NCI-H510A (cell line): ENCODE measurements at regions not wholly inside any gene's neighbourhood (a gene's known extent, or its start where the extent isn't known, plus 50 kb on each side); places are given as distances from the start of the nearest gene placed in this dataset.

ENCODE experiments used
- DNase-seq: peaks from one replicate; lab custom pipeline; 2025; lab: John Stamatoyannopoulos, UW

DNA sequence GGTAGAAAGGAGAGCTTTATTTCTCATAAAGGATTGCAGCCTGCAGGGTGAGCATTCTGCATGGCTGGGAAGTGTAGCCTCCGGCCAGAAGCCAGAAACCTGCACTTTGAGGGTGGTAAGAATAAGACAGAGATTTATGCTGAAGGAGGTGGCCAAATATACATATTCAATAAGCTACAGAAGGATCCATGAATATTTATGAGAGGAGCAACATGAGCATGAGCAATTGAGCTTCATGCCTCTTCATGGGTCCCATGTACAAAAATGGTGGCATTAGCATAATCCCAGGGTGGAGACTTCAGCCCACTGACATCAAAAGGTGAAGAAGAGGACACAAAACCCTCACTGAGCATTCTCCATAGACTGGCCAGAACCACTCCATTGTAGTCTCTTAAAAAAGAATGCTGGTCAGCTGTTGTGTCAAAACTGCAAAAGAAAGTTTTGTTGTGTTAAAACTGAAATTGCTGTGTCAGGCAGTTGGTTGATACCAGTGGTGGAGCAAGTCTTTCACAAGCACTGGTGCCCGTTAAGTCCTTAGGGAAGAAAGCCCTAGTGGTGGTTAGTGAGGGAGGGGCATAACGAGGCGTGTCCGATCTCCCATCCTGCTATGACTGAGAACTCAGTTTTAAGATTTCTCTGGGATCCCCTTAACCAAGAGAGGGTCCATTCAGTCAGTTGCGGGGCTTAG is 160.8 kb upstream of the MAP1B start:
- DNase-seq, result no peak

GRCh38 chr5:71948206-71948605 is 159.1 kb upstream of the MAP1B start:
- no peak for DNase-seq

- no peak for DNase-seq
Observed at GRCh38 chr5:71949772-71950171, 157.5 kb upstream of the MAP1B start.

DNA sequence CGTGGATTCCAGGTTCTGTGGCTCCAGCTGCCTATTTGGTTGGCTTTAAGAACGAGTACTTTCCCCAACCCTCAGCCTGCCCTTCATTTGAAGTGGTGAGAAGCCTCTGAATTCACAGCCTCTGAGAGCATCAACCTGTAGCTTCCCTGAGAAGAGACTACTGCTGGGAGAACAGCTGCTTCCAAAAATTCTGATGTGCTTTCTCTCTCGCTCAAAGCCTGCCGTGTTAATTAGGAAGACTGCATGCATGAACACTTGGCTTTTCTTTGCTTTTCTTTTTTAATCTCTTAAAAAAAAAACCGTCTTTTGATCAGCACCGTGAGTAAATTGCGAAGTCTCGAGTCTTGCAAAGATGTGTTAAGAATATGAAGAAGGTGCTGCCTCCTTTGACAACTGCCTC is 153.4 kb upstream of the MAP1B start:
- no peak for DNase-seq

GRCh38 chr5:71954329-71954728 is 152.9 kb upstream of the MAP1B start:
- DNase-seq, result no peak

GRCh38 chr5:71955723-71956122 is 151.6 kb upstream of the MAP1B start:
- DNase-seq, result no peak

DNA sequence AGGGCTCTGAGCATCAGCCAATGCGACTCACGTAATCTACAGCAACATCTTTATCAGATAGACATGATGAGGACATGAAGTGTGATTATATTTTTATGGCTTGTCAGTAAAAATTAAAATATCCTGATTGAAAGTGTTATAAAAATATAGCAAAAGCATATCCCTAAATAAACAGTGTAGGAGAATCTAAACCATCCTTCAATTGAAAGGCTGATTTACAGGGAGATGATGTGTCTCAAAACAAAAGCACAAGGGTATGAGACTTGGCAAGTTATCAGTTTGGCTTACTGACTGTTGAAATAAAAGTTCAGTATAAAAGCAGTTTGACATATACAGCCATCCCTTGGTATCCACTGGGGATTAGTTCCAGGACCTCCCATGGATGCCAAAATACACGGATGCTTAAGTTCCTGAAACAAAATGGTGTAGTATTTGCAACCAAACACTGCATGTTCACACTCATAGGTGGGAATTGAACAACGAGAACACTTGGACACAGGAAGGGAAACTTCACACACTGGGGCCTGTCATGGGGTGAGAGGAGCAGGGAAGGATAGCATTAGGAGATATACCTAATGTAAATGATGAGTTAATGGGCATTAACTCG is 149.9 kb upstream of the MAP1B start:
- no peak for DNase-seq

- no peak for DNase-seq
Observed at GRCh38 chr5:71960195-71960594, 147.1 kb upstream of the MAP1B start.

- DNase-seq, result no peak
Observed at GRCh38 chr5:71961786-71962185, 145.5 kb upstream of the MAP1B start.

DNA sequence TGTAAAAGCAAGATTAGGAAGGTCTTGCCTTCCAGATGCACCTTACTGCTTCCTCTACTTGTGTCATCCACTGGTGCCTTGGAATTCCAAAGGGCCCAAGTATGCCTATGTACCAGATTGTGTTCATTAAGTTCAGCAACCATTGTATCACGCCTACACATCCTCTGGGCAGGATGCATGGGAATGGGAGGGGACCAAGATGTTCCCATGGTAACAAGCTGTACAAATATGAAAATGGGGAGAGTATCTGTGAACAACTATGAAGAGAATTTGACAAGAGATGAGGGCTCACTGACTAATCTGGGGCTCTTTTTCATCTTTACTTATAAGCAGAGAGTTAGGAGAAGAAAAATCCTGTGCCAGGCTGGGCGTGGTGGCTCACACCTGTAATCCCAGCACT is 137.8 kb upstream of the MAP1B start:
- no peak for DNase-seq

- no peak for DNase-seq
Observed at GRCh38 chr5:71971862-71972261, 135.4 kb upstream of the MAP1B start.

DNA sequence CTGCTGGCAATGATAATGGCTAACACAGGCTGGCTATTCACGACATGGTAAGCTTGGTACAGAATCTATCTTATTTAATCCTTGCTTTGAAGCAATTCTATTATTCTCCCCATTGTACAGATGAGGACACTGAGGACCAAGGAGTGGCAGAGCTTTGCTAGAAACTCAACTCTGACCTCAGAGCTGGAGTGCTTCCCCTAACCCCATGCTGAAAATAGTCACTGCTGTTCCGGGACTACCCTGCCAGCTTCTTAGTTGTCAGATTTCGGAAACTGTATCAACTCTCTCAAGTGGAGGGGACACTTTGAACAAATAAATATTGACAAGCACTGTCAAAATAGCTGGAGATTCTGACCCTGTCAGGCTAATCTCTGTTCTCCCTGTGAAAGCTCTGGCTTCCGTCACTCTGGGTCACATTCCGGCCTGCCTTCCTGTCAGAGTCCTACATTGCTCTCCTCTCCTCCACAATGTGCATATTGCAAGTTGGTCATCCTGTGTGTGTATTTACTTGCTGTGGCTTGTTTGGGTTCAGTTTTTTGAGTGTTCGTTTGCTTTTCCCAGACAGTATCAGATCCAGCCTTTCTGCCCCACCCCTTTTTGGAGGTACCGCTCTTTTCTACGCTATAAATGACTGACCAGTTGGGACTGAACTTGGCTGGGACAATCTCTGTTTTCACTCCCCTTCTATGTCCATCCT is 134.3 kb upstream of the MAP1B start:
- no peak for DNase-seq

DNA sequence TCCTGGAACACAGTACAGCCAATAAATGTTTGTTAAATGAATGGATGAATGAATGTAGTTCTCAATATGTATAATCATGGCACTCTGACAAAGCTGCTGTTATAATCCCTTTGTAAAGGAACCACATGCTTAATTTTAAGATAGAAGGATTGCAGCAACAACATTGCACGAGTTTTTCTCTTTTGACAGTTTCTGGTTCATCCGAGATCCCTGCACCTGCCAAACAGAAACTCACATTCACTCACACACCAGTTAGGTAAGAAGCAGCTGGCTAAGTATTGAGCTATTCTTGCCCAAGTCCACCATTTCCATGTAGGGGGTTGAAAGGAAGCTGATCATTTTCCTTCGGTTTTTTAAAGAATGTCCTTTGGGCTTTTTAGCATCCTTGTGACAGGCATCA is 133.7 kb upstream of the MAP1B start:
- DNase-seq, result no peak

DNA sequence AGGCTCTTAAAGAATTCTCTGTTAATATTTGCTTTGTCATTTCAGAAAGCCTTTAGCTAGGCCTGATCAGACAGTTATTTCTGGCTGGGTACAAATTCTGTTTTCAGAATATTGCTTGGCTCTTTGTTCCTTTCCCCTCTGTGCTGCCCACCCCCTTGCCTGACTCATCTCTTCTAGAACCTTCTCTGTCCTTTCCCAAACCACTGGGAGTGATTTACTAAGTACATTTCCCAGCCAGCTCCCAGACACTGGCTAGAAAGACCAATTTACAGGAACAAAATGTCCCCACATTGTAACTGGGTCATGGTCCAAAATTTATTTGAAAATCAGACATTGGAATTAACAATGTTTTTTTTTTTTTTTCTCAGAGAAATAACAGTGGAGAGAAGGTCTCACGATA is 133.1 kb upstream of the MAP1B start:
- no peak for DNase-seq

DNA sequence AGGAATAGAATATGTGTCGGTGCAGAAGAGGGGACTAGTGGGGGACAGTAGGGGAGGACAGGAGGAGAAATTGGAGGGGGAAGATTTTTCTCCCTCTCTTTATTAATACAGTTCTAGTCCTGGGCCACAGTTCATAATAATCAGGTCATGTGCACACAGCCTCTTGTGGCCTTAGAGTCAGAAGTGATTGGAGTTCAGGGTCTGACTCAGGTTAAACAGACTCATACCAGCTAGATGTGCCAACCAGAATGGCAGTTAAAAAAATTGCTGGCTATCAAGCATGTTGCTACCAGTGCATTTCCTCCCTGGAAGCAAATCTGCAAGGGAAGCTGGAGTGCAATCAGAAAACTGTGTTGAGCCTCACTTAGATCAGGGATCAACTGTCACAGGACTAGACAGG is 132.7 kb upstream of the MAP1B start:
- DNase-seq, result no peak

- DNase-seq, result no peak
Observed at GRCh38 chr5:71976449-71976848, 130.8 kb upstream of the MAP1B start.

DNA sequence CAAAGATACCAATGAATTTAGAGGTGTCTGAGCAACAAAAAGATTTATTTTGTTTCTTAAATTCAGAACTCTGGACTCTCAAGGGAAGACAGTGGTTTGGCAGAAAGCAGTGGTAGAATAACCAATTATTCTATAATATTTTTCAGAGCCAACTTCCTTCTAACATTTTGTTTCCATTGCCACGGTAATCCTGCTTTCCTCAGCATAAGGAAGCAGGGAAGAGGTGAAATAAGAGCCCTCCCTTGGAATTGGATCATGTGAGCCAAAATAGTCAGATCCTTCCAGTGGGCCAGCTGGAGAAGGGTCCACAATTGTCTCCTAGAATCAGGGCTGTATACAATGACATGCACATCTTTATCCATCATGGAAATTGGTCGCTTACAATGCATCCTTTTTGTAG is 130.0 kb upstream of the MAP1B start:
- no peak for DNase-seq

DNA sequence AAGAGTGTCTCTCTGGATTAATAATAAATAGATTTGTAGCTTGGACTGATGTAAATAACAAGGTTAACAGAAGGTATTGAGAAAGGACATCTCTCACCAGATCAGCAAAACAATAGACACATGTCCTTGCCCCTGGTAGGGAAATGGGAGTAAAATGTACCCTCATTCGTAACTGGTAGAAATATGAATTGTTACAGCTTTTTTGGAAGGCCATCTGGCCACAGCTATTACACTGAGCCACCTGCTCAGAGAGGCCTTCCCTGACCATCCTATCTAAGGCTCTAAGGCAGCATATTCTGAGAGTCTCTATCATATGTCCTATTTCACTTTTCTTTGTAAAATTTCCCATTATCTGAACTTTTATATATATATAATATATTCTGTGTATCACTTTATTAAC is 129.1 kb upstream of the MAP1B start:
- DNase-seq, result no peak

- no peak for DNase-seq
Observed at GRCh38 chr5:71982717-71983395, 124.4 kb upstream of the MAP1B start.

DNA sequence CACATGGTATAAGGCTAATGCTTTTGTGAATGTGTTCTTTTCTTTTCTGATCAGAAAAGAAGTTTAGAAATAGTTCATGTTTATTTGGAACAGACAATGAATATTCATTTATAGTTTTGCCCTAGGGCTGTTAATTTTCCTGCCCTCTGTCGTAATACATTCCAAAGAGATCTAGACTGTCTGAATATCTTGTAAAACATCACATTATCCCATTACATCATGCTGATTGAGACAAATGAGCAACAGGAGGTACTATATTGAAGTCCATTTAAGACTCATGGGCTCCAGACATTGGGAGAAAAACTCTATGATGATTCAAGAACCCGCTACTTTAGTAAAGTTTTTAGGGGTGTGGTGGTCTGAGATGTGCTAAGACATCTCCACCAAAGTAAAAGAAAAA is 121.2 kb upstream of the MAP1B start:
- DNase-seq, result no peak

DNA sequence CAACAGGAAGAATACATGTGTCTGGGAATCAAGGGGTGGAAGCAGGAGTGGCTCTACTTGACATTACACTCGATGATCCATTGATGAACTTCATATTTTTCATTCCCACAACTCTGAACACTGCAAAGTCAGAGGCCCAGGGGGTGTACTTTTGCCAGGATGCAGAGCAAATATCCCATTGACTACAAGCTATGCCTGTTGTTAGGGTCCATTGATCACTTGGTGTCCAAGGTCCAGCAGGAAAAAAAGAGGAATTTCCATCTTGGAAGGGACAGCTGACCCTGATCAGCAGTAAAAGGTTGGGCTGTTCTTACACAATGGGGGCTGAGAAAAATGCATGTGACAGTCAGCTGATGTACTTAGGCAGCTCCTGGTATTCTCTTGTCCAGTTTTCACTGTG is 118.5 kb upstream of the MAP1B start:
- no peak for DNase-seq

- no peak for DNase-seq
Observed at GRCh38 chr5:71993600-71993999, 113.7 kb upstream of the MAP1B start.

- DNase-seq, result no peak
Observed at GRCh38 chr5:71996789-71997188, 110.5 kb upstream of the MAP1B start.
